BE2C (cell line): ENCODE measurements at regions not wholly inside any gene's neighbourhood (a gene's known extent, or its start where the extent isn't known, plus 50 kb on each side); places are given as distances from the start of the nearest gene placed in this dataset.
"Not testable (repeated sequence)": the region's sequence is repeated elsewhere in the genome, so short reads cannot be mapped to it uniquely, and the experiment has no call there.

Source experiments
- DNase-seq: peaks from one replicate; pipeline ENCODE4 v3.0.0-alpha.2; 2020
- H3K27me3 ChIP-seq: fragments of 250-450 bp; sonication (Bioruptor Pico); 2 replicates; pipeline ENCODE4 v1.5.1; 2020; ENCODE audit warnings: mild to moderate bottlenecking
- H3K36me3 ChIP-seq: fragments of 250-450 bp; sonication (Bioruptor Pico); 2 replicates; pipeline ENCODE4 v1.5.1; 2020; ENCODE audit warnings: mild to moderate bottlenecking
- H3K4me1 ChIP-seq: fragments of 250-450 bp; sonication (Bioruptor Pico); 2 replicates; pipeline ENCODE4 v1.5.1; 2020
- H3K4me3 ChIP-seq: 2 replicates; pipeline ENCODE4 v1.5.1; 2011; ENCODE audit warnings: low read depth, low read length
- H3K9me3 ChIP-seq: fragments of 250-450 bp; sonication (Bioruptor Pico); 2 replicates; pipeline ENCODE4 v1.5.1; 2020
- CTCF ChIP-seq: IDR thresholded peaks from 2 replicates; pipeline ENCODE4 v1.5.1; 2012; ENCODE audit warnings: mild to moderate bottlenecking, low read depth, low read length

DNA sequence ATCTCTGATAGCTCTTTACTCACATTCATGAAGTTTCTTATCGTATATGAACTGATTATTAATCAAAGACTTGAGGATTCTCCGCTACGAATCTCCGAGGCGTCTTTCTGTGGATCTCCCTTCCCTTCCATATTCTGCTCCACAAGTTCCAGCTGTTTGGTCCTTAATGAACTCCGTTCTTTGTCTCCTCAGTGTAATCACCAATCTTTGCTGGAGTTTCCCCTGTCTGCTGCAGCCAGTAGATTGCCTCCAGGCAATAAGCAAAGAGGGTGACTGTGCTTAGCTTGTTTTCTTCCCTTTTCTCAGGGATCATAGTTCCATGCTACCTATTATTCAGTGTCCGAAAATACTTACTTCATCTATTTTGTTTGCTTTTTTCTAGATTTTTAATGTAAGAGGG, 169.6 kb upstream of the FOLH1 start:
- no peak overlapping the region for H3K4me3 ChIP-seq
- H3K36me3 ChIP-seq = no peaks in the 10 kb centered on the region

GRCh38 chr11:49373866-49374265, 165.5 kb upstream of the FOLH1 start:
- not testable (repeated sequence) for H3K4me1 ChIP-seq, H3K36me3 ChIP-seq, DNase-seq, H3K4me3 ChIP-seq, H3K27me3 ChIP-seq, H3K9me3 ChIP-seq

More for the DNA sequence above, 169.6 kb upstream of the FOLH1 start:
- H3K4me1 ChIP-seq = no peaks in the 10 kb centered on the region
- no peak for DNase-seq
- H3K27me3 ChIP-seq = no peaks in the 10 kb centered on the region
- no peak for TF ChIP-seq CTCF
- no peaks in the 10 kb centered on the region for H3K9me3 ChIP-seq

GRCh38 chr11:49373385-49373784, 165.0 kb upstream of the FOLH1 start:
- H3K36me3 ChIP-seq, H3K27me3 ChIP-seq, H3K9me3 ChIP-seq, H3K4me1 ChIP-seq, H3K4me3 ChIP-seq, DNase-seq: not testable (repeated sequence)

DNA sequence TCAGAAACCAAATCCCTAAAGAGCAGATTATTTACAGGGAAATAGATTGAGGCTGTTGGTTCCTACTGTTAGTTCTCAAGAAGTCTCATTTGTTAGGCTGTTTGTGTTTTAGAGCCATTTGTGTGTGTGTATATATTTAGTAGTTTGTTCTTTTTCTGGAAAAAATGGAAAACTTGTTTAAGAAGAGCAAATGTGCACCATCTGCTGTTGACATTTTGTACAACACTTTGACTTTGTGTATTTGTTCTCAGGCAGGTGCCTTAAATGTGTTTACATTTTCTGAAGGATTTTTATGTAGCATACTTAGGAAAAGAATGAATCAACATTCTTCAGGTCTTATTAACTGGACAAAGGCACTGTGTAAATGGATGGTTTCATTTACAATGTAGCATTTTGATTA, 163.7 kb upstream of the FOLH1 start:
- not testable (repeated sequence) for H3K4me3 ChIP-seq, DNase-seq, H3K36me3 ChIP-seq

GRCh38 chr11:49368556-49368955, 160.2 kb upstream of the FOLH1 start:
- H3K4me1 ChIP-seq, H3K27me3 ChIP-seq, DNase-seq, H3K36me3 ChIP-seq, H3K9me3 ChIP-seq, H3K4me3 ChIP-seq: not testable (repeated sequence)

More for the DNA sequence above, 163.7 kb upstream of the FOLH1 start:
- H3K9me3 ChIP-seq, H3K4me1 ChIP-seq, H3K27me3 ChIP-seq: not testable (repeated sequence)

DNA sequence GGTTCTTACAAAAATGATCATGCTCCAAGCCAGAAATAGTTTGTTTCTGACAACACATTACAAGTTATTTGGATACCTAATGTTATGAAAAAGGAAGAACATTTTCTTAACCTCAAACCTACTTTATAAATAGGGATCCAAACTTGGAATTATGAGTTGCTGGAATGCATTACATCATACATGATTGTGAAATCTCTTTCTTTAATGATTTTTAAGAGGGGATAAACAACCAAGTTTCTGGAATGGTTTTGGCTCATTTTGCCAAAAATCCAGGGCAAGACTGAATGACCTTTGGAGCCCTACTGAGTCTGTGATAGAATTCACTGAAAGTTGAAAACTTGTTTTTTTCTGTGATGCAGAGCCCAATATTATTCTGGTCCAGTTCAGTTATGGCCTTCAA, 157.0 kb upstream of the FOLH1 start:
- not testable (repeated sequence) for H3K36me3 ChIP-seq, DNase-seq, H3K4me1 ChIP-seq, H3K27me3 ChIP-seq, H3K9me3 ChIP-seq, H3K4me3 ChIP-seq

GRCh38 chr11:49362994-49363393, 154.6 kb upstream of the FOLH1 start:
- not testable (repeated sequence) for DNase-seq, H3K9me3 ChIP-seq, H3K36me3 ChIP-seq, H3K4me1 ChIP-seq, H3K27me3 ChIP-seq, H3K4me3 ChIP-seq

DNA sequence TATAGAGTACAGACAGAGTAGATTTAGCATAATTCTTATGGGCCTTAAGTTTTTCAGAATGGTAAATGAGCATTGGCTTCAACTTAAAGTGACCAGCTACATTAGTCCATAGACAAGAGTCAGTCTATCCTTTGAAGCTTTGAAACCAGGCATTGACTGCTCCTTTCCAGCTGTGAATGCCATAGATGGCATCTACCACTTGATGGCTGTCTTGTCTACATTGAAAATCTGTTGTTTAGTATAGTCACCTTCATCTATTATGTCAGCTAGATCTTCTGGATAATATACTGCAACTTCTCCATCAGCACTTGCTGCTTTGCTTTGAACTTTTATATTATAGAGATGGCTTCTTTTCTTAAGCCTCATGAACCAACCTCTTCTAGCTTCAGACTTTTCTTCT, 146.1 kb upstream of the FOLH1 start:
- not testable (repeated sequence) for H3K4me1 ChIP-seq, H3K36me3 ChIP-seq, H3K9me3 ChIP-seq, H3K4me3 ChIP-seq, DNase-seq, H3K27me3 ChIP-seq

- DNase-seq, H3K4me3 ChIP-seq: not testable (repeated sequence)
Measured at GRCh38 chr11:49352868-49353267, 144.5 kb upstream of the FOLH1 start.

GRCh38 chr11:49346627-49347026, 138.2 kb upstream of the FOLH1 start:
- DNase-seq, H3K9me3 ChIP-seq, H3K36me3 ChIP-seq, H3K4me1 ChIP-seq, H3K27me3 ChIP-seq, H3K4me3 ChIP-seq: not testable (repeated sequence)

More at GRCh38 chr11:49352868-49353267, 144.5 kb upstream of the FOLH1 start:
- not testable (repeated sequence) for H3K36me3 ChIP-seq, H3K9me3 ChIP-seq, H3K4me1 ChIP-seq, H3K27me3 ChIP-seq

- H3K36me3 ChIP-seq, H3K4me1 ChIP-seq, H3K27me3 ChIP-seq, DNase-seq, H3K9me3 ChIP-seq, H3K4me3 ChIP-seq: not testable (repeated sequence)
Measured at GRCh38 chr11:49328485-49329186, 120.2 kb upstream of the FOLH1 start.

GRCh38 chr11:49327766-49328165, 119.4 kb upstream of the FOLH1 start:
- not testable (repeated sequence) for H3K36me3 ChIP-seq, H3K9me3 ChIP-seq, H3K27me3 ChIP-seq, H3K4me1 ChIP-seq, H3K4me3 ChIP-seq, DNase-seq

GRCh38 chr11:49326651-49327050, 118.2 kb upstream of the FOLH1 start:
- not testable (repeated sequence) for H3K4me1 ChIP-seq, H3K4me3 ChIP-seq, H3K27me3 ChIP-seq, DNase-seq, H3K36me3 ChIP-seq, H3K9me3 ChIP-seq
